ENCODE measurements at regions not wholly inside any gene's neighbourhood (a gene's known extent, or its start where the extent isn't known, plus 50 kb on each side); places are given as distances from the start of the nearest gene placed in this dataset.

- Histone ChIP-seq H3K27ac (ENCODE audit: low read depth, low read length) (no peak overlapping the region), H3K9ac (ENCODE audit: low read length) (no peak overlapping the region), H3K9me3 (ENCODE audit: low read length) (peaks cover 6% of the 10 kb centered on the region), H3K27me3 (ENCODE audit: control insufficient read depth in 1 of 2, insufficient read depth in 2 of 2, low read length in 2 of 2) (no peaks in the 10 kb centered on the region), H3K4me3 (ENCODE audit: low read depth in 1 of 2, low read length in 2 of 2) (no peak overlapping the region), H3K4me1 (ENCODE audit: insufficient read depth, low read length) (no peaks in the 10 kb centered on the region), H3K36me3 (ENCODE audit: insufficient read depth, low read length) (no peaks in the 10 kb centered on the region)
Observed at GRCh38 chr22:27257987-27258386, 543.6 kb downstream of the MN1 start.

GRCh38 chr22:27258616-27259172 lies 542.9 kb downstream of the MN1 start:
- Histone ChIP-seq H3K36me3 (ENCODE audit: insufficient read depth, low read length) (no peaks in the 10 kb centered on the region), H3K4me3 (ENCODE audit: low read depth in 1 of 2, low read length in 2 of 2) (no peak overlapping the region), H3K4me1 (ENCODE audit: insufficient read depth, low read length) (no peaks in the 10 kb centered on the region), H3K27ac (ENCODE audit: low read depth, low read length) (no peak overlapping the region), H3K9ac (ENCODE audit: low read length) (no peak overlapping the region), H3K27me3 (ENCODE audit: control insufficient read depth in 1 of 2, insufficient read depth in 2 of 2, low read length in 2 of 2) (no peaks in the 10 kb centered on the region), H3K9me3 (ENCODE audit: low read length) (peaks cover 6% of the 10 kb centered on the region)

GRCh38 chr22:27259433-27259832 lies 542.1 kb downstream of the MN1 start:
- H3K4me1 ChIP-seq (ENCODE audit: insufficient read depth, low read length), result no peaks in the 10 kb centered on the region
- H3K36me3 ChIP-seq (ENCODE audit: insufficient read depth, low read length), result no peaks in the 10 kb centered on the region
- peaks cover 6% of the 10 kb centered on the region for H3K9me3 ChIP-seq (ENCODE audit: low read length)
- H3K9ac ChIP-seq (ENCODE audit: low read length), result no peak overlapping the region
- no peaks in the 10 kb centered on the region for H3K27me3 ChIP-seq (ENCODE audit: control insufficient read depth in 1 of 2, insufficient read depth in 2 of 2, low read length in 2 of 2)
- no peak overlapping the region for H3K4me3 ChIP-seq (ENCODE audit: low read depth in 1 of 2, low read length in 2 of 2)
- H3K27ac ChIP-seq (ENCODE audit: low read depth, low read length), result no peak overlapping the region

- Histone ChIP-seq H3K9ac (ENCODE audit: low read length) (no peak overlapping the region), H3K9me3 (ENCODE audit: low read length) (peaks cover under 1% of the 10 kb centered on the region), H3K36me3 (ENCODE audit: insufficient read depth, low read length) (no peaks in the 10 kb centered on the region), H3K4me1 (ENCODE audit: insufficient read depth, low read length) (no peaks in the 10 kb centered on the region), H3K27ac (ENCODE audit: low read depth, low read length) (no peak overlapping the region), H3K4me3 (ENCODE audit: low read depth in 1 of 2, low read length in 2 of 2) (no peak overlapping the region), H3K27me3 (ENCODE audit: control insufficient read depth in 1 of 2, insufficient read depth in 2 of 2, low read length in 2 of 2) (no peaks in the 10 kb centered on the region)
Observed at GRCh38 chr22:27260087-27260698, 541.4 kb downstream of the MN1 start.

DNA sequence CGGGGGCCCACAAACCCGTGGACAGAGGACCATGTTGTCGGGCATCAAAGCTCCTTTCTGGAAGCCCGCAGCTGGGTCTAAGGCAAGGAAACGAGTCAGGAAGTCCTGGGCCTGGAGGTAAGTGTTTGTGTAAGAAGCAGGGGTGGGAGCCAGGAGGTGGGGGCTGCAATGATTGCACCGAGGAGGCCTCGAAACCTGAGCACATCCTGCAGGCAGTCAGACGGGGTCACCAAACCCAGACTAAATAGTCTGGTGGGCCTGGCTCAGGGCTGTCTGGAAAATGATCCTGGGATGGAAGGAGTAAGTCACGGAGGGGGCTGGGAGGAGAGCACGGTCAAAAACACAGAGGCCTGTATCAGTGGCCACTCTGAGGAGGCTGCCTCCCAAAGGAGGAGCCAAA lies 539.2 kb downstream of the MN1 start:
- Histone ChIP-seq H3K9ac (ENCODE audit: low read length) (no peak overlapping the region), H3K9me3 (ENCODE audit: low read length) (no peaks in the 10 kb centered on the region), H3K27me3 (ENCODE audit: control insufficient read depth in 1 of 2, insufficient read depth in 2 of 2, low read length in 2 of 2) (no peaks in the 10 kb centered on the region), H3K4me1 (ENCODE audit: insufficient read depth, low read length) (no peaks in the 10 kb centered on the region), H3K4me3 (ENCODE audit: low read depth in 1 of 2, low read length in 2 of 2) (no peak overlapping the region), H3K36me3 (ENCODE audit: insufficient read depth, low read length) (no peaks in the 10 kb centered on the region), H3K27ac (ENCODE audit: low read depth, low read length) (no peak overlapping the region)

GRCh38 chr22:27264184-27264583 lies 537.4 kb downstream of the MN1 start:
- Histone ChIP-seq H3K4me3 (ENCODE audit: low read depth in 1 of 2, low read length in 2 of 2) (no peak overlapping the region), H3K9me3 (ENCODE audit: low read length) (no peaks in the 10 kb centered on the region), H3K9ac (ENCODE audit: low read length) (no peak overlapping the region), H3K36me3 (ENCODE audit: insufficient read depth, low read length) (no peaks in the 10 kb centered on the region), H3K27me3 (ENCODE audit: control insufficient read depth in 1 of 2, insufficient read depth in 2 of 2, low read length in 2 of 2) (no peaks in the 10 kb centered on the region), H3K4me1 (ENCODE audit: insufficient read depth, low read length) (no peaks in the 10 kb centered on the region), H3K27ac (ENCODE audit: low read depth, low read length) (no peak overlapping the region)

DNA sequence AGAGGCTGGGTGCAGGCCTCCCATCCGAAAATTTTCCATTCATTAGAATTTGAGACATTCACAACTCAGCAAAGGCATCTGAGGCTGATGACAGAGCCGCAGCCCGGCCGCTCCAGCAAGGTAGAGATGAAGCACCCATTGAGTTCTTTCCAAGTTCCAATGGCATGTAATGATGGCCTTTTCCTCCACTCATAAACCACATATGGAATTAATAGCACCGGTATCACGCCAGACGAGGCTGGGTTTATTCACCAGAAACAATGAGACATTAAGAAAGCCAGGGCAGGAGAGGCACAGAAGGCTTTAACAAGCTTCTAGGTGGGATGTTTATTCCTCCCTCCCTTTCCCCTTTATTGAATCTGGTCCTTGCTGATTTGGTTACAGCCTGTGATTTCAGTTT lies 534.4 kb downstream of the MN1 start:
- Histone ChIP-seq H3K9ac (ENCODE audit: low read length) (no peak overlapping the region), H3K27me3 (ENCODE audit: control insufficient read depth in 1 of 2, insufficient read depth in 2 of 2, low read length in 2 of 2) (peaks cover 0 to 15% of the 10 kb centered on the region in 2 donors), H3K27ac (ENCODE audit: low read depth, low read length) (no peak overlapping the region), H3K36me3 (ENCODE audit: insufficient read depth, low read length) (no peaks in the 10 kb centered on the region), H3K4me3 (ENCODE audit: low read depth in 1 of 2, low read length in 2 of 2) (no peak overlapping the region), H3K4me1 (ENCODE audit: insufficient read depth, low read length) (no peaks in the 10 kb centered on the region), H3K9me3 (ENCODE audit: low read length) (no peaks in the 10 kb centered on the region)

- Histone ChIP-seq H3K4me1 (ENCODE audit: insufficient read depth, low read length) (no peaks in the 10 kb centered on the region), H3K36me3 (ENCODE audit: insufficient read depth, low read length) (no peaks in the 10 kb centered on the region), H3K4me3 (ENCODE audit: low read depth in 1 of 2, low read length in 2 of 2) (no peak overlapping the region), H3K27ac (ENCODE audit: low read depth, low read length) (no peak overlapping the region), H3K9me3 (ENCODE audit: low read length) (no peaks in the 10 kb centered on the region), H3K9ac (ENCODE audit: low read length) (no peak overlapping the region), H3K27me3 (ENCODE audit: control insufficient read depth in 1 of 2, insufficient read depth in 2 of 2, low read length in 2 of 2) (peaks cover 0 to 15% of the 10 kb centered on the region in 2 donors)
Observed at GRCh38 chr22:27269751-27270543, 531.6 kb downstream of the MN1 start.

- H3K9ac ChIP-seq (ENCODE audit: low read length), result no peak overlapping the region
Observed at GRCh38 chr22:27270818-27271510, 530.6 kb downstream of the MN1 start.

GRCh38 chr22:27273436-27273835 lies 528.1 kb downstream of the MN1 start:
- Histone ChIP-seq H3K36me3 (ENCODE audit: insufficient read depth, low read length) (no peaks in the 10 kb centered on the region), H3K9me3 (ENCODE audit: low read length) (no peaks in the 10 kb centered on the region), H3K9ac (ENCODE audit: low read length) (no peak overlapping the region), H3K4me3 (ENCODE audit: low read depth in 1 of 2, low read length in 2 of 2) (no peak overlapping the region), H3K27me3 (ENCODE audit: control insufficient read depth in 1 of 2, insufficient read depth in 2 of 2, low read length in 2 of 2) (peaks cover 0 to 15% of the 10 kb centered on the region in 2 donors), H3K27ac (ENCODE audit: low read depth, low read length) (no peak overlapping the region), H3K4me1 (ENCODE audit: insufficient read depth, low read length) (no peaks in the 10 kb centered on the region)

More at GRCh38 chr22:27270818-27271510, 530.6 kb downstream of the MN1 start:
- Histone ChIP-seq H3K9me3 (ENCODE audit: low read length) (no peaks in the 10 kb centered on the region), H3K4me1 (ENCODE audit: insufficient read depth, low read length) (no peaks in the 10 kb centered on the region), H3K4me3 (ENCODE audit: low read depth in 1 of 2, low read length in 2 of 2) (no peak overlapping the region), H3K27me3 (ENCODE audit: control insufficient read depth in 1 of 2, insufficient read depth in 2 of 2, low read length in 2 of 2) (peaks cover 0 to 15% of the 10 kb centered on the region in 2 donors), H3K27ac (ENCODE audit: low read depth, low read length) (no peak overlapping the region), H3K36me3 (ENCODE audit: insufficient read depth, low read length) (no peaks in the 10 kb centered on the region)

DNA sequence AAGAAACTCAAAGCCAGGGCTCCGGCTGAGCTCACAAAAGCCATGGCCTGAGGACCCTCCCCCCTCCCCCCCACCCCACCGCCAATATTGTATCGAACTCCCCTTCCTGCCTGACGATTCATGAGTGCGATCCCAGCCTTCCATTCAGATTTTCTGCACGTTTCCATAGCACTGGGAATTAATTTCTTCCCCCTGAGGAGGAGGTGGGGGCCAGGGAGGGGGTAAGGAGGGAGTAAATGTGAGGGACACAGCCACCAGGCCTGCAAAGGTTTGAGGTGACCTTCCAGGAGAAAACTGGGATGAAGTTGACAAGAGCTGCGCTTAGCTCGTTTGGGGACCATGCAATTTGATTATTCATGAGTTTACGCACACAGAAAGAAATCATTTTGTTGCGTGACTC lies 527.7 kb downstream of the MN1 start:
- no peak overlapping the region for H3K27ac ChIP-seq (ENCODE audit: low read depth, low read length)
- no peaks in the 10 kb centered on the region for H3K36me3 ChIP-seq (ENCODE audit: insufficient read depth, low read length)
- no peaks in the 10 kb centered on the region for H3K4me1 ChIP-seq (ENCODE audit: insufficient read depth, low read length)
- H3K9me3 ChIP-seq (ENCODE audit: low read length), result no peaks in the 10 kb centered on the region
- no peak overlapping the region for H3K9ac ChIP-seq (ENCODE audit: low read length)
- H3K4me3 ChIP-seq (ENCODE audit: low read depth in 1 of 2, low read length in 2 of 2), result no peak overlapping the region
- peaks cover 0 to 15% of the 10 kb centered on the region in 2 donors for H3K27me3 ChIP-seq (ENCODE audit: control insufficient read depth in 1 of 2, insufficient read depth in 2 of 2, low read length in 2 of 2)

All from muscle layer of colon (tissue), 2 donors.